Naive thymus-derived CD4-positive, alpha-beta T cell (primary cell): ENCODE measurements at regions not wholly inside any gene's neighbourhood (a gene's known extent, or its start where the extent isn't known, plus 50 kb on each side); places are given as distances from the start of the nearest gene placed in this dataset.

ENCODE experiments used
- ATAC-seq: fragments of 150-1000 bp; cut with Tn5 transposase; 2 replicates; pipeline ENCODE4 v1.10.0; 2021; ENCODE audit warnings: mild to moderate bottlenecking, moderate library complexity
- CTCF ChIA-PET: fragments of 350-600 bp; sonication (Branson Sonifier 250); formaldehyde crosslinking; loops from one replicate; lab custom pipeline; 2021; ENCODE audit warnings: antibody characterized with exemption; lab: Charles Lee
- POLR2A ChIA-PET: fragments of 350-600 bp; sonication (Branson Sonifier 250); formaldehyde crosslinking; loops from one replicate; lab custom pipeline; 2021; ENCODE audit warnings: antibody characterized with exemption, inconsistent platforms; lab: Charles Lee
- DNase-seq, 9 donors: peaks; one replicate each; pipeline versions ENCODE4 v3.0.0 to v3.0.0-alpha.2; 2020 to 2022; ENCODE audit warnings: mixed read lengths in 1 of 9
- H3K27ac ChIP-seq: one replicate; pipeline ENCODE4 v1.7.0; 2013; ENCODE audit warnings: mild to moderate bottlenecking, low read depth, low read length, moderate library complexity
- H3K27me3 ChIP-seq, 2 donors: one replicate each; pipeline ENCODE4 v1.7.0; 2013; ENCODE audit warnings: low read length in 2 of 2, mild to moderate bottlenecking in 2 of 2, moderate library complexity in 2 of 2; ENCODE audit not compliant: control insufficient read depth in 2 of 2, insufficient read depth in 2 of 2
- H3K36me3 ChIP-seq, 3 experiments: 1 replicate in 2 of 3; 2 replicates in 1 of 3; pipeline ENCODE4 v1.7.0; 2013; ENCODE audit warnings: low read length in 3 of 3, mild to moderate bottlenecking in 3 of 3, moderate library complexity in 1 of 3; ENCODE audit not compliant: insufficient read depth in 3 of 3, control insufficient read depth in 2 of 3
- H3K4me1 ChIP-seq, 2 donors: one replicate each; pipeline ENCODE4 v1.7.0; 2013; ENCODE audit warnings: low read length in 2 of 2, mild to moderate bottlenecking in 2 of 2, moderate library complexity in 1 of 2; ENCODE audit not compliant: control insufficient read depth in 2 of 2, insufficient read depth in 2 of 2
- H3K4me3 ChIP-seq: 2 replicates; pipeline ENCODE4 v1.7.0; 2013; ENCODE audit warnings: mild to moderate bottlenecking, low read length
- H3K9me3 ChIP-seq, 3 experiments: 1 replicate in 2 of 3; 2 replicates in 1 of 3; pipeline ENCODE4 v1.7.0; 2013; ENCODE audit warnings: low read length in 3 of 3; ENCODE audit not compliant: control insufficient read depth in 2 of 3
- H3K27ac Mint-ChIP-seq, 9 donors: one replicate each; pipeline ENCODE4 v1.8.0; 2020 to 2022; ENCODE audit warnings: mixed read lengths in 9 of 9, mild to moderate bottlenecking in 8 of 9, moderate library complexity in 5 of 9, inconsistent platforms in 2 of 9
- H3K27me3 Mint-ChIP-seq, 5 donors: one replicate each; pipeline ENCODE4 v1.8.0; 2021 to 2022; ENCODE audit warnings: mixed read lengths in 5 of 5, mild to moderate bottlenecking in 1 of 5
- H3K36me3 Mint-ChIP-seq, 5 donors: one replicate each; pipeline ENCODE4 v1.8.0; 2020 to 2022; ENCODE audit warnings: mixed read lengths in 5 of 5, mild to moderate bottlenecking in 3 of 5, inconsistent platforms in 1 of 5
- H3K4me1 Mint-ChIP-seq, 7 donors: one replicate each; pipeline ENCODE4 v1.8.0; 2020 to 2022; ENCODE audit warnings: mixed read lengths in 7 of 7, mild to moderate bottlenecking in 3 of 7, inconsistent platforms in 1 of 7
- H3K4me3 Mint-ChIP-seq, 10 donors: one replicate each; pipeline ENCODE4 v1.8.0; 2020 to 2022; ENCODE audit warnings: mild to moderate bottlenecking in 10 of 10, mixed read lengths in 10 of 10, moderate library complexity in 6 of 10, inconsistent platforms in 2 of 10
- H3K9me3 Mint-ChIP-seq, 11 donors: one replicate each; pipeline ENCODE4 v1.8.0; 2020 to 2022; ENCODE audit warnings: mixed read lengths in 11 of 11, mild to moderate bottlenecking in 4 of 11, inconsistent platforms in 1 of 11, moderate library complexity in 1 of 11
- intact Hi-C, 2 donors: fragments of 100-400 bp; cut with micrococcal nuclease; formaldehyde crosslinking; loops; one replicate each; pipeline ENCODE4 v1.15.1; 2023

DNA sequence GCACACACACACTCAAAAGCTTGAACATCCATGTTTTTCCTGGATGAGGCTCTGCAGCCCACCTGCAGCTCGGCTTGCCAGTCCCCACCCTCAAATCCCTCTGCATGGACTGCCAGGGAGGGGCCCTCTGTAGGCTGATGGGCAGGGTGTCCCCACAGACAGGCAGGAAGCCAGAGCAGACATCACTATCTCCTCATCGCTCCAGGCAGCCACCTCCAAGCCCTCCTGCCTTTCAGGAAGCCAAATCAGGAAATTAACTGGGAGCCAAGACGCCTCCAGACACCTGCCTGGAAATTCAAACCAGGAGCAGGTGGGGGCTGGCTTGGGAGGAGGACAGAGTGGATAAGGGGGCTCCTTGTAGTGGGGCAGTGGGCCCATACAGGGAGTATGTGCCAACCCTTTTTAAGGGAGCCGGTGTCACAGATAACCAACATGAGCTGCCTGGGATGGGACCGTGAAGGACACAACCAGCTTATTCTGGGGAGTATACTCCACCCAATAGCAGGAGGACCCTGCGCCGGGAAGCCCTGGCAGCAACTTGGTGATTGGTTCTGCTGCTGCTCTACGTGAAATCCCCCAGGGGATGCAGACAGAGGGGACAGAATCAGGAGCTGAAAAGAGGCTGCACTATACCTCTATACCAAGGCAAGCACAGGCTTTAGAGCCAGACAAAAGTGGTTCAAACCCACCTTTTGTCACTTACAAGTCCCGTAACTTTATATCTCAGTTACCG lies 139.1 kb downstream of the CCT6B start:
- Histone ChIP-seq H3K4me1 (no peaks in the 10 kb centered on the region), H3K27me3 (no peaks in the 10 kb centered on the region), H3K4me3 (no peak overlapping the region), H3K9me3 (no peaks in the 10 kb centered on the region), H3K36me3 (no peaks in the 10 kb centered on the region), H3K27ac (no peak overlapping the region)
- Mint-ChIP-seq H3K36me3 (peaks cover 0 to 4% (median 0%) of the 10 kb centered on the region in 5 donors), H3K4me3 (no peak overlapping the region), H3K9me3 (peaks cover 0 to 2% (median 0%) of the 10 kb centered on the region in 11 donors), H3K27ac (no peak overlapping the region), H3K27me3 (peaks cover 0 to 8% (median 4%) of the 10 kb centered on the region in 5 donors), H3K4me1 (peaks cover 4 to 20% (median 5%) of the 10 kb centered on the region in 7 donors)
- POLR2A ChIA-PET: no interaction called here
- CTCF ChIA-PET: no interaction called here
- intact Hi-C loops: no loop called here
- no peak for ATAC-seq
- DNase-seq: no peak

DNA sequence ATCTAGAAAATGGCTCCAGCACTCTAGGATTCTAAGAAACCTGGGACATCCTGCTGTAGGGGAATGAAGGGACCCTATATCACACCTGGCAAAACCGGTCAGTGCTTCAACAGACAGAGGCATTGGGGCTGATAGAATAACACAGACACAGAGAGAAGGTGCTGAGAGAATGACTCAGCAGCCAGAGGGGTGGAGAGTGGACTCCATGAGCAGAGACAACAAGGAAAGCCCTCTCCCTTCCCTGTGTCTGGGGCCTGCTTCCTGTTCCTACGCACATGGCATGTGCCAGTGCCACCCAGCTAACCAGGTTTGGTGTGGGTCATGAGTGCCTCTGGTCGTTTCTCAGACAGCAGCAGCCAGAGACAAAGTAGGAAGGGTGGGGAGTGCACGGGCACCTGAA lies 140.3 kb downstream of the CCT6B start:
- POLR2A ChIA-PET: no interaction called here

DNA sequence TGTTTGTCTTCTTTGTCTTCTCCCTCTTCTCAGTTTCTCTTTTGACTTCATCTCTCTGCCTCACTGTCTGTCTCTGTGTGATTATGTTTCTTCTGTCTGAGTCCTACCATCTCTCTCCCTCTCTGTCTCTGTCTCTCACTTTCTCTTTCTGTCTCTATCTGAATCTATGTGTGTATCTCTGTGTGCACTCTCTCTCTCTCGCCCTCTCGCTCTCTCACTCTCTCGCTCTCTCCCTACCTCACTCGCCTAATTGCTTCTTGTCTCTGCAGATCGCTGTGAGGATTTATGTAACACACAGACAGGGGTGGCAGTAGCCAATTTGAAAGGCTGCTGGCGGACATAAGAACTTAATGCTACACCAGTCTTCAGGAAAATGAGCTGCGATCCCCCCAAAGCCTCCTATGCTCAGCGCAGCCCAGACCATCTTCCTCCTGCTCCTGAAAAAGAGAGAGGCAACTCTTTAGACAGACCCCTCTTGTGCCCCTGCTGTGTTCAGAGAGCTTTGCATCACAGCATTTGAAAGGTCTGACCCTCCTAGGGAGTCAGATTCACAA lies 140.9 kb downstream of the CCT6B start:
- no peak overlapping the region for H3K4me3 Mint-ChIP-seq
- H3K36me3 ChIP-seq: no peaks in the 10 kb centered on the region
- peaks cover 0 to 2% (median 0%) of the 10 kb centered on the region in 11 donors for H3K9me3 Mint-ChIP-seq

More for the DNA sequence above, 140.3 kb downstream of the CCT6B start:
- H3K36me3 ChIP-seq: no peaks in the 10 kb centered on the region
- Mint-ChIP-seq H3K36me3 (peaks cover 0 to 4% (median 0%) of the 10 kb centered on the region in 5 donors), H3K4me1 (peaks cover 4 to 20% (median 5%) of the 10 kb centered on the region in 7 donors), H3K4me3 (no peak overlapping the region), H3K9me3 (peaks cover 0 to 2% (median 0%) of the 10 kb centered on the region in 11 donors), H3K27me3 (peaks cover 0 to 8% (median 4%) of the 10 kb centered on the region in 5 donors), H3K27ac (no peak overlapping the region)
- H3K27me3 ChIP-seq: no peaks in the 10 kb centered on the region
- DNase-seq (no peak), ATAC-seq (no peak)
- H3K4me1 ChIP-seq: no peaks in the 10 kb centered on the region
- H3K9me3 ChIP-seq: no peaks in the 10 kb centered on the region
- CTCF ChIA-PET: interaction anchor here (0.6 kb wide), 1 partner anchor 28 kb away, joined by 3 read pairs; no protein-coding TSS in a partner anchor
- intact Hi-C loops: no loop called here
- no peak overlapping the region for H3K4me3 ChIP-seq
- no peak overlapping the region for H3K27ac ChIP-seq

DNA sequence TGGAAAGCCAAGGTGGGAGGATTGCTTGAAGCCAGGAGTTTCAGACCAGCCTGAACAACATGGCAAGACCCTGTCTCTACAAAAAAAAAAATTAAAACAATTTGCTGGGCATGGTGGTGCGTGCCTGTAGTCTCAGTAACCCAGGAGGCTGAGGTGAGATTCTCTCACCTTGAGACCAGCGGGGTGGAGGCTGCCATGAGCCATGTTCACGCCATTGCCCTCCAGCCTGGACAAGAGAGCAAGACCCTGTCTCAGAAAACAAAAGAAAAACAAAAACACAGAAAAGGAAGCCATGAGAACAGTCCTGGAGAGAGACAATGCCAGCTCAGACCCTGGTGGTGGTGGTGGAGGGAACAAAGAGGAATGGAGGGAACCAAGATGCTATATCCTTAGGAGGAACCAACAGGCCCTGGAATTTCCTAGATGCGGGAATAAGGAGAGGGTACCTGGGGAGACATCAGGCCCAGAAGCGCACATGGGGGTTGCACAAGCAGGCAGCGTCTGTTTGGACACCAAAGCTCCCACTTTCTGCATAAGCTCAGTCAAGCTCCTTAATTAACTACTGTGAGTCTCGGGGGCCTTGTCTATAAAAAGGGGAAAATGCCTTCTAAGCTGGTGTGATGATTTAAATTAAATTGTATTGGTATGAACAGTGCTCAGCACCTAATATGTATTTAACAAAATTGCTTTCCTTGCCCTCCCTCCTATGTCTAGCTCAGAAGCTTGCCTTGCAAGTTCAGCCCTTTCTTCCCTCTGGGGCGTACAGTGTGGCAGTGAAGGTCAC lies 143.8 kb downstream of the CCT6B start:
- Histone ChIP-seq H3K36me3 (no peaks in the 10 kb centered on the region), H3K4me1 (no peaks in the 10 kb centered on the region), H3K4me3 (no peak overlapping the region), H3K27ac (no peak overlapping the region), H3K9me3 (no peaks in the 10 kb centered on the region), H3K27me3 (no peaks in the 10 kb centered on the region)
- ChIA-PET CTCF (no interaction called here), POLR2A (no interaction called here)
- Mint-ChIP-seq H3K4me3 (no peak overlapping the region), H3K36me3 (no peaks in the 10 kb centered on the region), H3K27me3 (peaks cover 0 to 6% (median 0%) of the 10 kb centered on the region in 5 donors), H3K27ac (no peak overlapping the region), H3K9me3 (peaks cover 0 to 2% (median 0%) of the 10 kb centered on the region in 11 donors), H3K4me1 (peaks cover 4 to 15% (median 5%) of the 10 kb centered on the region in 7 donors)
- DNase-seq (no peak), ATAC-seq (no peak)
- intact Hi-C loops: no loop called here

More for the DNA sequence above, 140.9 kb downstream of the CCT6B start:
- no peak overlapping the region for H3K27ac Mint-ChIP-seq
- H3K36me3 Mint-ChIP-seq: peaks cover 0 to 4% (median 0%) of the 10 kb centered on the region in 5 donors
- Histone ChIP-seq H3K9me3 (no peaks in the 10 kb centered on the region), H3K4me1 (no peaks in the 10 kb centered on the region), H3K27ac (no peak overlapping the region), H3K4me3 (no peak overlapping the region), H3K27me3 (no peaks in the 10 kb centered on the region)
- ATAC-seq (no peak), DNase-seq (no peak)
- intact Hi-C loops: no loop called here
- POLR2A ChIA-PET: no interaction called here
- peaks cover 4 to 20% (median 5%) of the 10 kb centered on the region in 7 donors for H3K4me1 Mint-ChIP-seq
- H3K27me3 Mint-ChIP-seq: peaks cover 0 to 8% (median 4%) of the 10 kb centered on the region in 5 donors
- CTCF ChIA-PET: interaction anchor here (0.6 kb wide), 1 partner anchor 27 kb away, joined by 3 read pairs; no protein-coding TSS in a partner anchor

DNA sequence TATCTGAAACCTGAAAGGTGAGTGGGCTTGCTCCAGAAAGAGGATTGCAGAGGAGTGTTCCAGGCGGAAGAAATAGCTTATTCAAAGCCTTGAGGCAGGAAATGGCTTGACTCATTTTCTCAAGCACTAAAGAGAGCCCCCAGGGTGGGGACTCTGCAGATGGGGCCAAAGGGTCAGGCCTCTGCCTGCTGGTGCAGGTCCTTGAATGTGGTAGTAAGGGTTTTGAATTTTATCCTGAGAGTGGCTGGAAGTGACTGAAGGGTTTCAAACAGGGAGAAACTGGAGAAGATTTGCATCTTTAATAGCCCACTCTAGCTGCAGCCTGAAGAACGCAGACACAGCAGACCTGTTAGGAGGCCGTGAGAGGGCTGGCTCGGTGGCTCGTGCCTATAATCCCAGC lies 144.4 kb downstream of the CCT6B start:
- H3K9me3 ChIP-seq: no peaks in the 10 kb centered on the region
- Mint-ChIP-seq H3K9me3 (peaks cover 0 to 2% (median 0%) of the 10 kb centered on the region in 11 donors), H3K4me3 (no peak overlapping the region), H3K27me3 (peaks cover 0 to 6% (median 0%) of the 10 kb centered on the region in 5 donors), H3K27ac (no peak overlapping the region), H3K4me1 (peaks cover 4 to 15% (median 5%) of the 10 kb centered on the region in 7 donors), H3K36me3 (no peaks in the 10 kb centered on the region)
- DNase-seq (no peak), ATAC-seq (no peak)
- POLR2A ChIA-PET: no interaction called here
- no peaks in the 10 kb centered on the region for H3K4me1 ChIP-seq
- intact Hi-C loops: no loop called here
- H3K27ac ChIP-seq: no peak overlapping the region
- H3K4me3 ChIP-seq: no peak overlapping the region
- no peaks in the 10 kb centered on the region for H3K36me3 ChIP-seq
- CTCF ChIA-PET: no interaction called here
- H3K27me3 ChIP-seq: no peaks in the 10 kb centered on the region

DNA sequence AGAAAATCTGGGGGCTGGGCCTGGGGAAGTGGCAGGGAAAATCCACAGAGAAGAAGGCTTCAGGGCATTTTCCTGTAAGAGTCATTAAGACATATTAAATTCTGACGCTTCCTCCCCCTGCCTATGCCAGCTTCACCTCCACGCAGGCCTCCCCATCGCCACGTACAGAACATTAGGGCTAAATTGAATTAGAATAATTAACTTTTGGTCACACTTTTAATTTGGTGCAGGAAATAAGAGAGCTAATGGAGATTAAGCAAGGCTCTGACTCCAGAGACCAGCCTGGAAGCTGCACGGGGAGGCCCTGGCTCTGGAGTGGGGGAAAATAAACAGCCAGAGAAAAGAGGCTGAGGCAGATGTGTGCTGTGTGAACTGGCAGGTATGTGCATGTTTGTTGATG lies 148.0 kb downstream of the CCT6B start:
- H3K9me3 Mint-ChIP-seq: peaks cover 0 to 1% (median 0%) of the 10 kb centered on the region in 11 donors
- H3K27ac Mint-ChIP-seq: no peak overlapping the region
- H3K4me1 ChIP-seq: no peaks in the 10 kb centered on the region
- H3K27me3 ChIP-seq: no peaks in the 10 kb centered on the region
- no peak for ATAC-seq
- CTCF ChIA-PET: no interaction called here
- H3K27ac ChIP-seq: no peak overlapping the region
- H3K36me3 ChIP-seq: no peaks in the 10 kb centered on the region
- no peaks in the 10 kb centered on the region for H3K4me1 Mint-ChIP-seq
- no peak overlapping the region for H3K4me3 Mint-ChIP-seq
- DNase-seq: no peak
- H3K27me3 Mint-ChIP-seq: peaks cover 0 to under 1% (median 0%) of the 10 kb centered on the region in 5 donors
- H3K36me3 Mint-ChIP-seq: no peaks in the 10 kb centered on the region
- H3K4me3 ChIP-seq: no peak overlapping the region
- intact Hi-C loops: no loop called here
- POLR2A ChIA-PET: no interaction called here
- H3K9me3 ChIP-seq: no peaks in the 10 kb centered on the region
